ENCODE measurements at regions not wholly inside any gene's neighbourhood (a gene's known extent, or its start where the extent isn't known, plus 50 kb on each side); places are given as distances from the start of the nearest gene placed in this dataset.
"Not testable (repeated sequence)": the region's sequence is repeated elsewhere in the genome, so short reads cannot be mapped to it uniquely, and the experiment has no call there.

GRCh38 chr21:22023896-22024295, 1025.7 kb downstream of the NCAM2 start:
- DNase-seq: not testable (repeated sequence)

- DNase-seq: no peak
Observed at GRCh38 chr21:22044431-22044830, 1046.2 kb downstream of the NCAM2 start.

GRCh38 chr21:22046576-22046975, 1048.4 kb downstream of the NCAM2 start:
- DNase-seq: no peak

- no peak for DNase-seq
Observed at GRCh38 chr21:22056904-22057303, 1058.7 kb downstream of the NCAM2 start.

GRCh38 chr21:22062472-22063139, 1064.4 kb downstream of the NCAM2 start:
- DNase-seq: no peak

- no peak for DNase-seq
Observed at GRCh38 chr21:22063140-22063539, 1064.9 kb downstream of the NCAM2 start.

- no peak for DNase-seq
Observed at GRCh38 chr21:22076471-22076870, 1078.3 kb downstream of the NCAM2 start.

GRCh38 chr21:22083899-22084298, 1085.7 kb downstream of the NCAM2 start:
- DNase-seq: no peak

GRCh38 chr21:22096314-22096713, 1098.1 kb downstream of the NCAM2 start:
- no peak for DNase-seq

- DNase-seq: no peak
Observed at GRCh38 chr21:22106720-22107410, 1108.7 kb downstream of the NCAM2 start.

GRCh38 chr21:22115746-22116145, 1117.5 kb downstream of the NCAM2 start:
- DNase-seq: no peak

- DNase-seq: no peak
Observed at GRCh38 chr21:22120616-22121266, 1122.5 kb downstream of the NCAM2 start.

- no peak for DNase-seq
Observed at GRCh38 chr21:22125581-22125980, 1127.4 kb downstream of the NCAM2 start.

GRCh38 chr21:22128671-22129070, 1130.5 kb downstream of the NCAM2 start:
- no peak for DNase-seq

GRCh38 chr21:22132358-22133071, 1134.3 kb downstream of the NCAM2 start:
- DNase-seq: no peak

- DNase-seq: no peak
Observed at GRCh38 chr21:22136740-22137139, 1138.5 kb downstream of the NCAM2 start.

- no peak for DNase-seq
Observed at GRCh38 chr21:22138297-22139016, 1140.2 kb downstream of the NCAM2 start.

GRCh38 chr21:22145545-22145944, 1147.3 kb downstream of the NCAM2 start:
- DNase-seq: no peak

GRCh38 chr21:22154579-22155274, 1156.5 kb downstream of the NCAM2 start:
- DNase-seq: no peak

- no peak for DNase-seq
Observed at GRCh38 chr21:22164912-22165311, 1166.7 kb downstream of the NCAM2 start.

- DNase-seq: no peak
Observed at GRCh38 chr21:22174746-22175145, 1176.5 kb downstream of the NCAM2 start.

- DNase-seq: no peak
Observed at GRCh38 chr21:22189278-22189677, 1191.1 kb downstream of the NCAM2 start.

Measured in COR-L47 (cell line).